Prostate gland (tissue), 2 donors: ENCODE measurements at regions not wholly inside any gene's neighbourhood (a gene's known extent, or its start where the extent isn't known, plus 50 kb on each side); places are given as distances from the start of the nearest gene placed in this dataset.

ENCODE experiments used
- POLR2A ChIP-seq: fragments of 450-650 bp; IDR thresholded peaks from one replicate; pipeline ENCODE4 v1.6.1; 2016; ENCODE audit warnings: antibody characterized with exemption, mild to moderate bottlenecking
- POLR2AphosphoS5 ChIP-seq: sonication (generic); formaldehyde crosslinking; IDR thresholded peaks from one replicate; pipeline ENCODE4 v1.6.1; 2017; ENCODE audit warnings: antibody characterized with exemption
- TF ChIP-seq, protein P1 (sequence below), 4 experiments: fragments of 200-600 bp in 2 of 4; fragments of 450-650 bp in 2 of 4; sonication (generic) in 2 of 4; IDR thresholded peaks; 1 replicate in 3 of 4; 2 replicates in 1 of 4; pipeline ENCODE4 v1.5.1; 2016 to 2019; ENCODE audit warnings: antibody characterized with exemption in 4 of 4, mild to moderate bottlenecking in 2 of 4, moderate library complexity in 2 of 4

DNA sequence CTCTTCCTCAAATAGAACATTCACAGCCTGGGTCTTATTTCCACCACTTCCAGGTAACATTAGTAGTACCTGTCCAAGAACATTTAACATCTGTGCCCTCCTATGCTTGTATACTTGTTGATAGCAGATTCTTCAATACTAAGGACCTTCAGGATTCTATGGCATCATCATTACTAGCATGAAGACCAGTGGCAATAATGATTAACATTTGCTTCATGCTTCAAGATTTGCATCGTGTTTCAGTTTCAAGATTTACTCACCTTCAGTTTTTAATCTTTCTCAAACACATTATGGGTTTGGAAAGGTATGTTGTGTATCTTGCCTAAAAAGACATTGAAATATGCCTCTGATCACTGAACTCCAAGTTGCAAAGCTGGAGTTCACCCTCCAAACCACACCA lies 412.8 kb upstream of the NRSN1 start:
- TF ChIP-seq, protein P1, sequence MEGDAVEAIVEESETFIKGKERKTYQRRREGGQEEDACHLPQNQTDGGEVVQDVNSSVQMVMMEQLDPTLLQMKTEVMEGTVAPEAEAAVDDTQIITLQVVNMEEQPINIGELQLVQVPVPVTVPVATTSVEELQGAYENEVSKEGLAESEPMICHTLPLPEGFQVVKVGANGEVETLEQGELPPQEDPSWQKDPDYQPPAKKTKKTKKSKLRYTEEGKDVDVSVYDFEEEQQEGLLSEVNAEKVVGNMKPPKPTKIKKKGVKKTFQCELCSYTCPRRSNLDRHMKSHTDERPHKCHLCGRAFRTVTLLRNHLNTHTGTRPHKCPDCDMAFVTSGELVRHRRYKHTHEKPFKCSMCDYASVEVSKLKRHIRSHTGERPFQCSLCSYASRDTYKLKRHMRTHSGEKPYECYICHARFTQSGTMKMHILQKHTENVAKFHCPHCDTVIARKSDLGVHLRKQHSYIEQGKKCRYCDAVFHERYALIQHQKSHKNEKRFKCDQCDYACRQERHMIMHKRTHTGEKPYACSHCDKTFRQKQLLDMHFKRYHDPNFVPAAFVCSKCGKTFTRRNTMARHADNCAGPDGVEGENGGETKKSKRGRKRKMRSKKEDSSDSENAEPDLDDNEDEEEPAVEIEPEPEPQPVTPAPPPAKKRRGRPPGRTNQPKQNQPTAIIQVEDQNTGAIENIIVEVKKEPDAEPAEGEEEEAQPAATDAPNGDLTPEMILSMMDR (IDR thresholded peaks at IDR 0.05): no peak
- TF ChIP-seq POLR2AphosphoS5 (no peak), POLR2A (no peak)
